Vagina (tissue), 2 donors: ENCODE measurements at regions not wholly inside any gene's neighbourhood (a gene's known extent, or its start where the extent isn't known, plus 50 kb on each side); places are given as distances from the start of the nearest gene placed in this dataset.

Experiments
- CTCF ChIP-seq, 3 experiments: fragments of 450-650 bp in 2 of 3; fragments of 200-600 bp in 1 of 3; sonication (generic) in 1 of 3; IDR thresholded peaks; one replicate each; pipeline ENCODE4 v1.5.1; 2017 to 2019; ENCODE audit warnings: antibody characterized with exemption in 3 of 3, mild to moderate bottlenecking in 2 of 3, moderate library complexity in 2 of 3
- POLR2A ChIP-seq, 2 donors: fragments of 450-650 bp; IDR thresholded peaks; one replicate each; pipeline ENCODE4 v1.6.1; 2017; ENCODE audit warnings: antibody characterized with exemption in 2 of 2, mild to moderate bottlenecking in 2 of 2, moderate library complexity in 2 of 2
- POLR2AphosphoS5 ChIP-seq, 2 donors: sonication (generic); formaldehyde crosslinking; IDR thresholded peaks; one replicate each; pipeline ENCODE4 v1.9.0; 2017; ENCODE audit warnings: antibody characterized with exemption in 2 of 2, mild to moderate bottlenecking in 2 of 2, low read depth in 1 of 2; ENCODE audit not compliant: insufficient read depth in 1 of 2

- TF ChIP-seq POLR2AphosphoS5 (IDR thresholded peaks at IDR 0.05; ENCODE audit: insufficient read depth in 1 of 2, low read depth in 1 of 2) (no peak), POLR2A (IDR thresholded peaks at IDR 0.05) (no peak), CTCF (IDR thresholded peaks at IDR 0.05) (no peak)
These were observed 253.6 kb downstream of the CCSER2 start for GRCh38 chr10:84581976-84582375.
